ENCODE measurements at regions not wholly inside any gene's neighbourhood (a gene's known extent, or its start where the extent isn't known, plus 50 kb on each side); places are given as distances from the start of the nearest gene placed in this dataset.

DNA sequence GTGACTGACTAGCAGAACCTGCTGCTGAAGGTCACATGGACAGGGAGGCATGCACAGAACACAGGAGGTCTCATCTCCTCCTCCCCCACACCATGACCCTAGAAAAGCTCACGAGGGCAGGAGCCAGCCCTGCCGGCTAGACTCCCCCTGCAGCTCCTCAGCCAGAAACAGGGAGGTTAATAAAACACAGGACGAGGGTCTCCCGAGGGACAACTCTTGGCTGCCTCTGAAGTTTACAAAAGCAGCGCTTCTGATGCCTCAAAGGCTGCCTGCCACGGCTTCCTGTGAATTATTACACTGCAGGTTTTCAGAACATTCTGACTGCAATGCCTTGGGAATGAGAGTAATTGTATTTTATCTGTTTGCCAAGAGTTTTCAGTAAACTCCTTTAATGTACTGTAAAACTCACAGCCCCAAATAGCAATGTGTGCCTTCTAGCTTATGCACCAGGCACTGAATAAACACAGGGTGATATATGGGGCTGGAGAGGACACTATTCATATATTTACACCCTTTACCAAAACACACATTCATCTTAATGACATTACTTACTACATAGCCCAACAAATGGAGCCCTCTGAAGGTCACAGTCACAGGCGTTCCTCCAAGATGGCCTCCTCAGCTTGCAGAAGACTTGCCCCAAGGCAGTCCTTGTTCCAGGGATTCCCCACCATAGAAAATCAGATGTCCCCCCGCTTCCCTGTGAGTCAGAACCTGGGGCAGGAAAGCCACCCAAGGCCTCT, 83.7 kb downstream of the C5orf15 start:
- no peak for DNase-seq (ENCODE audit: low read depth, low spot score)
- TF ChIP-seq, protein P1, sequence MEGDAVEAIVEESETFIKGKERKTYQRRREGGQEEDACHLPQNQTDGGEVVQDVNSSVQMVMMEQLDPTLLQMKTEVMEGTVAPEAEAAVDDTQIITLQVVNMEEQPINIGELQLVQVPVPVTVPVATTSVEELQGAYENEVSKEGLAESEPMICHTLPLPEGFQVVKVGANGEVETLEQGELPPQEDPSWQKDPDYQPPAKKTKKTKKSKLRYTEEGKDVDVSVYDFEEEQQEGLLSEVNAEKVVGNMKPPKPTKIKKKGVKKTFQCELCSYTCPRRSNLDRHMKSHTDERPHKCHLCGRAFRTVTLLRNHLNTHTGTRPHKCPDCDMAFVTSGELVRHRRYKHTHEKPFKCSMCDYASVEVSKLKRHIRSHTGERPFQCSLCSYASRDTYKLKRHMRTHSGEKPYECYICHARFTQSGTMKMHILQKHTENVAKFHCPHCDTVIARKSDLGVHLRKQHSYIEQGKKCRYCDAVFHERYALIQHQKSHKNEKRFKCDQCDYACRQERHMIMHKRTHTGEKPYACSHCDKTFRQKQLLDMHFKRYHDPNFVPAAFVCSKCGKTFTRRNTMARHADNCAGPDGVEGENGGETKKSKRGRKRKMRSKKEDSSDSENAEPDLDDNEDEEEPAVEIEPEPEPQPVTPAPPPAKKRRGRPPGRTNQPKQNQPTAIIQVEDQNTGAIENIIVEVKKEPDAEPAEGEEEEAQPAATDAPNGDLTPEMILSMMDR (IDR thresholded peaks at IDR 0.05; ENCODE audit: insufficient read depth, low read length, missing control alignments): no peak
- no peak overlapping the region for H3K4me3 ChIP-seq (ENCODE audit: low read depth, low read length)
- ChIA-PET CTCF (interaction anchor here (10.6 kb wide), 1 partner anchor 15 kb away, joined by 80 read pairs; no protein-coding TSS in a partner anchor), POLR2A (no interaction called here)

- POLR2A ChIA-PET: no interaction called here
- no peak for DNase-seq (ENCODE audit: low read depth, low spot score)
- H3K4me3 ChIP-seq (ENCODE audit: low read depth, low read length): no peak overlapping the region
- TF ChIP-seq, protein P1 (IDR thresholded peaks at IDR 0.05; ENCODE audit: insufficient read depth, low read length, missing control alignments): no peak
- CTCF ChIA-PET: interaction anchor here (10.6 kb wide), 1 partner anchor 14 kb away, joined by 80 read pairs; no protein-coding TSS in a partner anchor
These were observed 84.5 kb downstream of the C5orf15 start for GRCh38 chr5:133883916-133884315.

DNA sequence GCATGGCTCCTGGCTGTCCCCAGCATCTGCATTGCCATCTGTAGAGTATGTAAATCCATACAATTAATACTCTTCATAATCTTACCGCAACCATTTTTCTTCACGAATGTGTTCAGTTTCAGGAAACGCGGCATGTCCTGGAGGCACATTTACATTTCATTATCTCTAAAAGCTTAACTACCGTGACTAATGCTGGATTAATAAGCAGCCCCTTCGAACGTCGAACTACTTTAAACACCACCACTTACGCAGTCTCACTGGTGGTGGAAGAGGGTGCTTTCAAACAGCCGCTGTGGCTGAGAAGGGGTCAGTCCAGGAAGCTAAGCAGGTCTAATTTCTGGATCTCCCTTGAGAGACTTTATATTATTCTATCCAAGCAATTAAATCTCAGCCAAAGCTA, 85.6 kb downstream of the C5orf15 start:
- H3K4me3 ChIP-seq (ENCODE audit: low read depth, low read length): no peak overlapping the region
- CTCF ChIA-PET: interaction anchor here (10.6 kb wide), 1 partner anchor 13 kb away, joined by 80 read pairs; no protein-coding TSS in a partner anchor
- POLR2A ChIA-PET: no interaction called here
- TF ChIP-seq, protein P1 (IDR thresholded peaks at IDR 0.05; ENCODE audit: insufficient read depth, low read length, missing control alignments): no peak
- no peak for DNase-seq (ENCODE audit: low read depth, low spot score)

GRCh38 chr5:133882389-133882695, 86.1 kb downstream of the C5orf15 start:
- POLR2A ChIA-PET: no interaction called here
- no peak for DNase-seq (ENCODE audit: low read depth, low spot score)
- no peak overlapping the region for H3K4me3 ChIP-seq (ENCODE audit: low read depth, low read length)
- TF ChIP-seq, protein P1 (IDR thresholded peaks at IDR 0.05; ENCODE audit: insufficient read depth, low read length, missing control alignments): no peak
- CTCF ChIA-PET: interaction anchor here (10.6 kb wide), 1 partner anchor 13 kb away, joined by 80 read pairs; no protein-coding TSS in a partner anchor

- ChIA-PET CTCF (interaction anchor here (10.6 kb wide), 1 partner anchor 12 kb away, joined by 80 read pairs; no protein-coding TSS in a partner anchor), POLR2A (no interaction called here)
- TF ChIP-seq, protein P1 (IDR thresholded peaks at IDR 0.05; ENCODE audit: insufficient read depth, low read length, missing control alignments): no peak
- no peak for DNase-seq (ENCODE audit: low read depth, low spot score)
- H3K4me3 ChIP-seq (ENCODE audit: low read depth, low read length): no peak overlapping the region
These were observed 86.6 kb downstream of the C5orf15 start for GRCh38 chr5:133881576-133882388.

- CTCF ChIA-PET: interaction anchor here (1.3 to 10.6 kb wide), 2 partner anchors 9 to 15 kb away, joined by 3 to 80 read pairs; no protein-coding TSS in a partner anchor
- no peak for DNase-seq (ENCODE audit: low read depth, low spot score)
- no peak overlapping the region for H3K4me3 ChIP-seq (ENCODE audit: low read depth, low read length)
- POLR2A ChIA-PET: no interaction called here
- TF ChIP-seq, protein P1 (IDR thresholded peaks at IDR 0.05; ENCODE audit: insufficient read depth, low read length, missing control alignments): no peak
These were observed 90.2 kb downstream of the C5orf15 start for GRCh38 chr5:133878236-133878555.
